ENCODE measurements at regions not wholly inside any gene's neighbourhood (a gene's known extent, or its start where the extent isn't known, plus 50 kb on each side); places are given as distances from the start of the nearest gene placed in this dataset.
"Not testable (repeated sequence)": the region's sequence is repeated elsewhere in the genome, so short reads cannot be mapped to it uniquely, and the experiment has no call there.

GRCh38 chr2:45112750-45113149 is 103.5 kb upstream of the SIX2 start:
- Histone ChIP-seq H3K36me3 (ENCODE audit: insufficient read depth) (no peaks in the 10 kb centered on the region), H3K27ac (ENCODE audit: low read depth) (no peak overlapping the region), H3K4me3 (ENCODE audit: low read depth, low read length) (no peak overlapping the region), H3K4me1 (ENCODE audit: insufficient read depth) (no peaks in the 10 kb centered on the region)
- DNase-seq (ENCODE audit: extremely low spot score): no peak
- WGBS: 93% methylated on average over 4 of the region's 4 CpGs

GRCh38 chr2:45105050-45105582 is 95.9 kb upstream of the SIX2 start:
- 89% methylated on average over 1 of the region's 1 CpG for WGBS
- H3K4me1 ChIP-seq (ENCODE audit: insufficient read depth): no peaks in the 10 kb centered on the region
- no peak overlapping the region for H3K4me3 ChIP-seq (ENCODE audit: low read depth, low read length)
- H3K27ac ChIP-seq (ENCODE audit: low read depth): no peak overlapping the region
- H3K36me3 ChIP-seq (ENCODE audit: insufficient read depth): no peaks in the 10 kb centered on the region
- DNase-seq (ENCODE audit: extremely low spot score): no peak

GRCh38 chr2:45104429-45104828 is 95.2 kb upstream of the SIX2 start:
- H3K4me3 ChIP-seq (ENCODE audit: low read depth, low read length): no peak overlapping the region
- H3K4me1 ChIP-seq (ENCODE audit: insufficient read depth): no peaks in the 10 kb centered on the region
- WGBS: 68% methylated on average over 3 of the region's 3 CpGs
- H3K36me3 ChIP-seq (ENCODE audit: insufficient read depth): no peaks in the 10 kb centered on the region
- no peak for DNase-seq (ENCODE audit: extremely low spot score)
- H3K27ac ChIP-seq (ENCODE audit: low read depth): no peak overlapping the region

GRCh38 chr2:45103351-45104345 is 94.4 kb upstream of the SIX2 start:
- no peak overlapping the region for H3K27ac ChIP-seq (ENCODE audit: low read depth)
- no peak for DNase-seq (ENCODE audit: extremely low spot score)
- no peaks in the 10 kb centered on the region for H3K36me3 ChIP-seq (ENCODE audit: insufficient read depth)
- WGBS: 74% methylated on average over 8 of the region's 8 CpGs
- H3K4me1 ChIP-seq (ENCODE audit: insufficient read depth): no peaks in the 10 kb centered on the region
- H3K4me3 ChIP-seq (ENCODE audit: low read depth, low read length): no peak overlapping the region

GRCh38 chr2:45102579-45103117 is 93.4 kb upstream of the SIX2 start:
- WGBS: 93% methylated on average over 3 of the region's 3 CpGs
- no peak for DNase-seq (ENCODE audit: extremely low spot score)
- no peaks in the 10 kb centered on the region for H3K4me1 ChIP-seq (ENCODE audit: insufficient read depth)
- H3K36me3 ChIP-seq (ENCODE audit: insufficient read depth): no peaks in the 10 kb centered on the region
- no peak overlapping the region for H3K4me3 ChIP-seq (ENCODE audit: low read depth, low read length)
- no peak overlapping the region for H3K27ac ChIP-seq (ENCODE audit: low read depth)

- Histone ChIP-seq H3K4me1 (ENCODE audit: insufficient read depth) (no peaks in the 10 kb centered on the region), H3K36me3 (ENCODE audit: insufficient read depth) (no peaks in the 10 kb centered on the region), H3K27ac (ENCODE audit: low read depth) (no peak overlapping the region), H3K4me3 (ENCODE audit: low read depth, low read length) (no peak overlapping the region)
- DNase-seq (ENCODE audit: extremely low spot score): no peak
- 41% methylated on average over 1 of the region's 1 CpG for WGBS
Measured at GRCh38 chr2:45102141-45102540, 92.9 kb upstream of the SIX2 start.

- Histone ChIP-seq H3K4me1 (ENCODE audit: insufficient read depth) (no peaks in the 10 kb centered on the region), H3K4me3 (ENCODE audit: low read depth, low read length) (no peak overlapping the region), H3K36me3 (ENCODE audit: insufficient read depth) (no peaks in the 10 kb centered on the region), H3K27ac (ENCODE audit: low read depth) (no peak overlapping the region)
- 93% methylated on average over 6 of the region's 6 CpGs for WGBS
- DNase-seq (ENCODE audit: extremely low spot score): no peak
Measured at GRCh38 chr2:45096996-45097395, 87.7 kb upstream of the SIX2 start.

GRCh38 chr2:45096038-45096437 is 86.8 kb upstream of the SIX2 start:
- H3K36me3 ChIP-seq (ENCODE audit: insufficient read depth); H3K27ac ChIP-seq (ENCODE audit: low read depth); H3K4me3 ChIP-seq (ENCODE audit: low read depth, low read length); H3K4me1 ChIP-seq (ENCODE audit: insufficient read depth); DNase-seq (ENCODE audit: extremely low spot score): not testable (repeated sequence)
- 94% methylated on average over 10 of the region's 10 CpGs for WGBS

GRCh38 chr2:45093663-45094062 is 84.4 kb upstream of the SIX2 start:
- DNase-seq (ENCODE audit: extremely low spot score): no peak
- Histone ChIP-seq H3K36me3 (ENCODE audit: insufficient read depth) (no peaks in the 10 kb centered on the region), H3K27ac (ENCODE audit: low read depth) (no peak overlapping the region), H3K4me1 (ENCODE audit: insufficient read depth) (no peaks in the 10 kb centered on the region), H3K4me3 (ENCODE audit: low read depth, low read length) (no peak overlapping the region)
- 64% methylated on average over 6 of the region's 6 CpGs for WGBS

- Histone ChIP-seq H3K4me1 (ENCODE audit: insufficient read depth) (no peaks in the 10 kb centered on the region), H3K4me3 (ENCODE audit: low read depth, low read length) (no peak overlapping the region), H3K27ac (ENCODE audit: low read depth) (no peak overlapping the region), H3K36me3 (ENCODE audit: insufficient read depth) (no peaks in the 10 kb centered on the region)
- DNase-seq (ENCODE audit: extremely low spot score): no peak
- 91% methylated on average over 5 of the region's 5 CpGs for WGBS
Measured at GRCh38 chr2:45093181-45093580, 83.9 kb upstream of the SIX2 start.

- DNase-seq (ENCODE audit: extremely low spot score): no peak
- 72% methylated on average over 12 of the region's 12 CpGs for WGBS
- Histone ChIP-seq H3K27ac (ENCODE audit: low read depth) (no peak overlapping the region), H3K4me3 (ENCODE audit: low read depth, low read length) (no peak overlapping the region), H3K36me3 (ENCODE audit: insufficient read depth) (no peaks in the 10 kb centered on the region), H3K4me1 (ENCODE audit: insufficient read depth) (no peaks in the 10 kb centered on the region)
Measured at GRCh38 chr2:45089554-45090261, 80.5 kb upstream of the SIX2 start.

GRCh38 chr2:45085487-45085886 is 76.2 kb upstream of the SIX2 start:
- Histone ChIP-seq H3K36me3 (ENCODE audit: insufficient read depth) (peaks cover 1% of the 10 kb centered on the region), H3K4me1 (ENCODE audit: insufficient read depth) (no peaks in the 10 kb centered on the region), H3K4me3 (ENCODE audit: low read depth, low read length) (no peak overlapping the region), H3K27ac (ENCODE audit: low read depth) (no peak overlapping the region)
- 89% methylated on average over 4 of the region's 4 CpGs for WGBS
- no peak for DNase-seq (ENCODE audit: extremely low spot score)

- no peak overlapping the region for H3K27ac ChIP-seq (ENCODE audit: low read depth)
- peaks cover 1% of the 10 kb centered on the region for H3K36me3 ChIP-seq (ENCODE audit: insufficient read depth)
- H3K4me3 ChIP-seq (ENCODE audit: low read depth, low read length): no peak overlapping the region
- DNase-seq (ENCODE audit: extremely low spot score): no peak
- WGBS: 79% methylated on average over 8 of the region's 8 CpGs
- H3K4me1 ChIP-seq (ENCODE audit: insufficient read depth): no peaks in the 10 kb centered on the region
Measured at GRCh38 chr2:45084361-45085020, 75.2 kb upstream of the SIX2 start.

Data from urinary bladder (tissue), 3 donors.